Central memory CD8-positive, alpha-beta T cell (primary cell): ENCODE measurements at regions not wholly inside any gene's neighbourhood (a gene's known extent, or its start where the extent isn't known, plus 50 kb on each side); places are given as distances from the start of the nearest gene placed in this dataset.

Source experiments
- ATAC-seq: fragments of 150-1000 bp; cut with Tn5 transposase; replicated peaks from 2 replicates; pipeline ENCODE4 v1.10.0; 2022; ENCODE audit warnings: mild to moderate bottlenecking, moderate FRiP score, moderate number of reproducible peaks; ENCODE audit not compliant: poor library complexity, severe bottlenecking; ENCODE audit errors: extremely low read depth
- DNase-seq, 2 donors: peaks; one replicate each; pipeline ENCODE4 v3.0.0; 2021; ENCODE audit warnings: low spot score in 2 of 2
- H3K27ac Mint-ChIP-seq: one replicate; pipeline ENCODE4 v1.8.0; 2022; ENCODE audit warnings: low read depth, mild to moderate bottlenecking, moderate library complexity, mixed read lengths
- H3K27me3 Mint-ChIP-seq: one replicate; pipeline ENCODE4 v1.8.0; 2022; ENCODE audit warnings: mixed read lengths
- H3K36me3 Mint-ChIP-seq: one replicate; pipeline ENCODE4 v1.8.0; 2022; ENCODE audit warnings: mild to moderate bottlenecking, moderate library complexity, mixed read lengths; ENCODE audit not compliant: insufficient read depth
- H3K4me1 Mint-ChIP-seq: one replicate; pipeline ENCODE4 v1.8.0; 2022; ENCODE audit warnings: mixed read lengths
- H3K4me3 Mint-ChIP-seq: one replicate; pipeline ENCODE4 v1.8.0; 2022; ENCODE audit warnings: mild to moderate bottlenecking, moderate library complexity, mixed read lengths
- H3K9me3 Mint-ChIP-seq: one replicate; pipeline ENCODE4 v1.8.0; 2022; ENCODE audit warnings: mixed read lengths

- no peaks in the 10 kb centered on the region for H3K36me3 Mint-ChIP-seq
- H3K4me3 Mint-ChIP-seq: no peak overlapping the region
- ATAC-seq (no peak), DNase-seq (no peak)
- peaks cover 6% of the 10 kb centered on the region for H3K9me3 Mint-ChIP-seq
- no peak overlapping the region for H3K27ac Mint-ChIP-seq
- peaks cover 50% of the 10 kb centered on the region for H3K27me3 Mint-ChIP-seq
- H3K4me1 Mint-ChIP-seq: no peaks in the 10 kb centered on the region
These were observed 480.7 kb upstream of the THBS1 start for GRCh38 chr15:39100106-39100660.

DNA sequence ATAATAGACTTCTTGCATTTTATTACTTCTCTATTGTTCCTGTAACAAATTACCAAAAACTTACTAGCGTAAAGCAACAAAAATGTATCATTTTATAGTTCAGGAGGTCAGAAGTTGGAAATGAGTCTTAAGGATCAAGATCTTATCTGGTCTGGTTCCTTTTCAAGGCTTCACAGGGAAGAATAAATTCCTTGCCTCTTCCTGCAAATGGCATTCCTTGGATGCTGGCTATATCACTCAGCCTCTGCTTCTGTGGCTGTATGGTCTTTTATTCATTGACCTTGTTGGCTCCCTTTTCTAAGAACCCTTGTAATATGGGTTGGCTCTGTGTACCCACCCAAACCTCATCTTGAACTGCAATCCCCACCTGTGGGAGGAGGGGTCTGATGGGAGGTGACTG, 478.4 kb upstream of the THBS1 start:
- no peak for ATAC-seq
- Mint-ChIP-seq H3K27me3 (peaks cover 64% of the 10 kb centered on the region), H3K4me3 (no peak overlapping the region), H3K36me3 (no peaks in the 10 kb centered on the region), H3K9me3 (peaks cover 6% of the 10 kb centered on the region), H3K27ac (no peak overlapping the region), H3K4me1 (no peaks in the 10 kb centered on the region)
- no peak for DNase-seq

DNA sequence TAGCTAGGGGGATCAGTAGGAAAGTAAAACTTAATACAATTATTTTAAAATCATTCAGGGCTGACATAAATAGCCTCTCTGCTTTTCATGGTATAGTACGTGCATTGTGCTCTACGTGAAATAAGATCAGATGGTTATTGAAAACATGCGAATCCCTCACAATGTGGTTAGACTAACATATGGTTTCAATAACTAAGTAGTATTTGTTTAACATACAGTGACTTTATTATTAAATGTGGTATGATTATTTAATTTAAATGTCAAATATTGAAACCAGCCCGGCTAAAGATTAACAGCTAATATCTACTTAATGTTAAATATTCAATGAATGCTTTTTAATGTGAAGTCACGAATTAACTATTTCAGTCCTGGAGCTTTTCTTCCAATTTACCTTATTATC, 473.9 kb upstream of the THBS1 start:
- H3K4me3 Mint-ChIP-seq: no peak overlapping the region
- ATAC-seq: no peak
- peaks cover 6% of the 10 kb centered on the region for H3K9me3 Mint-ChIP-seq
- H3K27ac Mint-ChIP-seq: no peak overlapping the region
- H3K36me3 Mint-ChIP-seq: no peaks in the 10 kb centered on the region
- H3K4me1 Mint-ChIP-seq: no peaks in the 10 kb centered on the region
- no peak for DNase-seq
- H3K27me3 Mint-ChIP-seq: peaks cover 71% of the 10 kb centered on the region

DNA sequence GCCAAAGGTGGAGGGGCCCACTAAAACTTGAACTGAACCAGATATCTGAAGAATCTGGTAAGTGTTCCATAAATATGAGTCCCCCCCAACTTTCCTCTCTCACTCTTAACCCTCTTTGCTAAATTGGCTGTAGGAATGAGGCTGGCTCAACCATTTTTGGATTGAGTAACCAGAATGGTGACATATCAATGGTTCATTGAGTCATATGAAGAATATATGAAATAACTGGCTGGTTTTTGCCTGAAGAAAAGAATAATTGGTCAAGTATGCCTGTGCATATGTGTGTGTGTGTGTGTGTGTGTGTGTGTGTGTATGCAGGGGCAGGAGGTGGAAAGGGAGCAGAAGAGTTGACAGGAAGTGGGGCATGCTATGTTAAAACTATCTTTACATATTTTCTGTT, 472.9 kb upstream of the THBS1 start:
- DNase-seq: no peak
- Mint-ChIP-seq H3K27ac (no peak overlapping the region), H3K9me3 (peaks cover 3% of the 10 kb centered on the region), H3K4me3 (no peak overlapping the region), H3K36me3 (no peaks in the 10 kb centered on the region), H3K4me1 (no peaks in the 10 kb centered on the region), H3K27me3 (peaks cover 72% of the 10 kb centered on the region)
- no peak for ATAC-seq

- ATAC-seq (no peak), DNase-seq (no peak)
- no peaks in the 10 kb centered on the region for H3K4me1 Mint-ChIP-seq
- H3K27ac Mint-ChIP-seq: no peak overlapping the region
- peaks cover 87% of the 10 kb centered on the region for H3K27me3 Mint-ChIP-seq
- no peaks in the 10 kb centered on the region for H3K9me3 Mint-ChIP-seq
- H3K4me3 Mint-ChIP-seq: no peak overlapping the region
- no peaks in the 10 kb centered on the region for H3K36me3 Mint-ChIP-seq
These were observed 470.5 kb upstream of the THBS1 start for GRCh38 chr15:39110336-39110735.

DNA sequence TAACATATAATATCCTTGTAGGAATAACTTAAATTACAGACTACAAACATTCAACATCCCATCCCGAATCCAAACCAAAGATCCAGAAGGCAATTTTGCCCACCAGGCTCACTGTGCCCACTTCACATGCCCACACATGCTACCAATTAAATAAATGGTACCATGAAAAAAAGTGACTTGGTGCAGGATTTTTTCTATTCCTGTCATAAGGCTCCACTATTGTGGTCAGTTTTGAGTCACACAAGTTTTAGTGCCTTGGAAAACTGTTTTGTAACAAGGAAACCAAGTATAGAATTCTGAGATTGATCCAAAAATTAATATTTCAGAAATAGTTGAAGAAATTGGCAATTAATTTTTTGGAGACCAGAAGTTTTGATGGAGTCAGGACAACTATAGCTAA, 470.1 kb upstream of the THBS1 start:
- no peak for DNase-seq
- Mint-ChIP-seq H3K36me3 (no peaks in the 10 kb centered on the region), H3K4me3 (no peak overlapping the region), H3K27ac (no peak overlapping the region), H3K27me3 (peaks cover 87% of the 10 kb centered on the region), H3K4me1 (no peaks in the 10 kb centered on the region), H3K9me3 (no peaks in the 10 kb centered on the region)
- no peak for ATAC-seq

GRCh38 chr15:39113741-39114140, 467.1 kb upstream of the THBS1 start:
- Mint-ChIP-seq H3K9me3 (no peaks in the 10 kb centered on the region), H3K4me1 (no peaks in the 10 kb centered on the region), H3K4me3 (no peak overlapping the region), H3K27ac (no peak overlapping the region), H3K27me3 (peaks cover 91% of the 10 kb centered on the region), H3K36me3 (no peaks in the 10 kb centered on the region)
- ATAC-seq (no peak), DNase-seq (no peak)

DNA sequence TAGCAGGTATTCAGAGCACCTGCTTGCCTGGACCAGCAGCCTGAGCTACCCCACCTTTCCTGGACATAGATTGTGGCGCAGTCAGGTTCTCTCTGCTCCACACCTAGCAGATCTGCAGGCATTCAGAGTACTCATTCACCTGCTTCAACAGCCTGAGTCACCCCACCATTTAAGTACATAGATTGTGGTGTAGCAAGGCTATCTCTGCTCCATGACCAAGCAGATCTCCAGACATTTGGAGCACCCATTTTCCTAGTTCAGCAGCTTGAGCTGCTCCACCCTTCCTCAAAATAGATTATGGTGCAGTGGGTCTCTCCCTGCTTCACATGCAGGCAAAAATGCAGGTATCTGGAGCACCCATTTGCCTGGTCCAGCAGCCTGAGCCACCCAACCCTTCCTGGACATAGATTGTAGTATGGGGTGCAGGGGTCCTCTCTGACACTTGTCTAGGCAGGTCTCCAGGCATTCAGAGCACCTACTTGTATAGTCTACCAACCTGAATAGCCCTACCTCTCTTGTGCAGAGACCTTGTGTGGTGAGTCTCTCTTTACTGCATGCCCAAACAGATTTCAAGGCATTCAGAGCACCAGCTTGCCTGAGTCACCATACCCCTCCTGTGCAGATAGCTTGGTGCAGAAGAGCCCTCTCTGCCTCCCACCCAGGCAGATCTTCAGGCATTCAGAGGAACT, 466.0 kb upstream of the THBS1 start:
- no peak for ATAC-seq
- no peaks in the 10 kb centered on the region for H3K4me1 Mint-ChIP-seq
- no peak overlapping the region for H3K27ac Mint-ChIP-seq
- no peaks in the 10 kb centered on the region for H3K9me3 Mint-ChIP-seq
- DNase-seq: no peak
- no peaks in the 10 kb centered on the region for H3K36me3 Mint-ChIP-seq
- H3K27me3 Mint-ChIP-seq: peaks cover 94% of the 10 kb centered on the region
- H3K4me3 Mint-ChIP-seq: no peak overlapping the region

DNA sequence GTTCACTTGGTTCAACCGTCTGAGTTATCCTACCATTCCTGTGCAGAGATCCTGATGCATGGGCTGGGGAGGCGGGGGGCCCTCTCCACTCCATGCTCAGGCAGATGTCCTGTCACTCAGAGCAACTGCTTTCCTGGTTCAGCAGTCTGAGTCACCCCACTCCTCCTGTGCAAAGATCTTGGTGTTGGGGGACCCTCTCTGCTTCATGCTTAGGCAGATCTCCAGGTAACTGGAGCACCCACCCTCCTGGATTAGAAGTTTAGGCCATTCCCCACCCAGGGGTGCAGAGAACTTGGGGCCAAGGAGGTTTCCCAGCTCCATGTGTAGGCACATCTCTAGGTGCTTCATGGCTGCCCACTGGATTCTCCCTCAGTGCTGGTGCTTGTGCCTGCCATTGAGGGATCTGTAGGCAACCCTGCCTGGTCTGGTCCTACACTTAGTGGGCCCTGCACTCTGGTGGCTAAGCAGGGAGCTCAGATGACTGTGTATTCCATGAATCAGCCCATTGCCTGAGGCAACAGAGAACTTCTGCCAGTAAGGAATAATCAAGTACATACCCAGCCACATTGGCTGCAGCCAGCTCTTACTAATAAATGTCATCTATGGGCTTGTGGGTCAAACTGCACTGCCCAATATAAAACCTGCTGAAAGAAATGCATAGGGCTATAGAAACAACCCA, 465.4 kb upstream of the THBS1 start:
- DNase-seq (no peak), ATAC-seq (no peak)
- H3K36me3 Mint-ChIP-seq: no peaks in the 10 kb centered on the region
- H3K27me3 Mint-ChIP-seq: peaks cover 94% of the 10 kb centered on the region
- H3K27ac Mint-ChIP-seq: no peak overlapping the region
- no peaks in the 10 kb centered on the region for H3K9me3 Mint-ChIP-seq
- H3K4me1 Mint-ChIP-seq: no peaks in the 10 kb centered on the region
- no peak overlapping the region for H3K4me3 Mint-ChIP-seq

GRCh38 chr15:39118510-39118909, 462.4 kb upstream of the THBS1 start:
- H3K36me3 Mint-ChIP-seq: no peaks in the 10 kb centered on the region
- no peak overlapping the region for H3K4me3 Mint-ChIP-seq
- no peak for DNase-seq
- no peaks in the 10 kb centered on the region for H3K9me3 Mint-ChIP-seq
- peaks cover 95% of the 10 kb centered on the region for H3K27me3 Mint-ChIP-seq
- ATAC-seq: no peak
- H3K27ac Mint-ChIP-seq: no peak overlapping the region
- no peaks in the 10 kb centered on the region for H3K4me1 Mint-ChIP-seq

DNA sequence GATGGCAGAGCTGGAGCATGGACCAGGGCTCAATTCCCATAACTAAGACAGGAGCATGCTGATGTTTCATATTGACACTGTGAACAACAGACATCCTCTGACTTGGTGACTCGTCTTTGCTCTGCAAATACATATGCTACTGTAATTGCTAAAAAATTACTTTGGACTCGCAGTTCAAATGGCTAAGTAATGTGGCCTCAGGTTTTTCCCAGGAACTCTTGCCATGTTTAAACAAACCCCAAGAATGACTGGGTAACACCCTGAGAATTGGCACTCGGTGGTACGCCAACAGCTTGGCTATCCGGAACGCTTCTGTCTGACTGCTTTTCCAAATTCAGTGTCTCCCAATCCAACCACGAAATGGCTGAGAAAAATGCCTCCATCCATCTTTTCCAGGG, 456.7 kb upstream of the THBS1 start:
- H3K4me3 Mint-ChIP-seq: no peak overlapping the region
- no peaks in the 10 kb centered on the region for H3K36me3 Mint-ChIP-seq
- no peak for DNase-seq

GRCh38 chr15:39124553-39125171, 456.2 kb upstream of the THBS1 start:
- ATAC-seq (no peak), DNase-seq (no peak)
- Mint-ChIP-seq H3K4me1 (no peaks in the 10 kb centered on the region), H3K36me3 (no peaks in the 10 kb centered on the region), H3K27me3 (peaks cover 53% of the 10 kb centered on the region), H3K4me3 (no peak overlapping the region), H3K27ac (no peak overlapping the region), H3K9me3 (no peaks in the 10 kb centered on the region)

More for the DNA sequence above, 456.7 kb upstream of the THBS1 start:
- H3K9me3 Mint-ChIP-seq: no peaks in the 10 kb centered on the region
- no peaks in the 10 kb centered on the region for H3K4me1 Mint-ChIP-seq
- no peak overlapping the region for H3K27ac Mint-ChIP-seq
- H3K27me3 Mint-ChIP-seq: peaks cover 57% of the 10 kb centered on the region
- ATAC-seq: no peak

DNA sequence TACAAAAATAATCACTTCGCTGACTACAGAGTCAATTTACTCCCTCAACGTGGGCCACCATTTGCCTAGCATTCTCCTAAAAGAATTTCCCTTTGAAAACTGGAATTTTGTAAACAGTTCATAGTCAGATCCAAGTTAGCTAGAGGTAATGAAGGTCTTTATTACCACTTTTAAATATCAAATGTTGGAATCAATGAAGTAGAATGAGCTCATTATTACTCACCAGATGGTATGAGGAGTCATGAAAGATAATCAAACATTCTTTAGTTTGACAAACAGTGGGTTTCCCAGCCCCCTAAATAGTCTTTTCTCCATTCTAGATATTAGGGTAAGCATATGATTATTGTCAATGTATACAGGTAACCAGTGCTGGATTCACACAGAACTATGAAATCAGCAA, 455.7 kb upstream of the THBS1 start:
- peaks cover 47% of the 10 kb centered on the region for H3K27me3 Mint-ChIP-seq
- no peak for ATAC-seq
- H3K9me3 Mint-ChIP-seq: no peaks in the 10 kb centered on the region
- no peak overlapping the region for H3K4me3 Mint-ChIP-seq
- H3K27ac Mint-ChIP-seq: no peak overlapping the region
- no peaks in the 10 kb centered on the region for H3K4me1 Mint-ChIP-seq
- no peaks in the 10 kb centered on the region for H3K36me3 Mint-ChIP-seq
- DNase-seq: no peak
